Loucy (cell line): ENCODE measurements at regions not wholly inside any gene's neighbourhood (a gene's known extent, or its start where the extent isn't known, plus 50 kb on each side); places are given as distances from the start of the nearest gene placed in this dataset.
"Not testable (repeated sequence)": the region's sequence is repeated elsewhere in the genome, so short reads cannot be mapped to it uniquely, and the experiment has no call there.

Experiments used
- H2AFZ ChIP-seq: fragments of 200-600 bp; sonication (generic); 2 replicates; pipeline ENCODE4 v1.6.0; 2016; ENCODE audit warnings: antibody characterized with exemption, mild to moderate bottlenecking, low read length, moderate library complexity
- H3F3A ChIP-seq: fragments of 200-600 bp; 2 replicates; pipeline ENCODE4 v1.6.0; 2016; ENCODE audit warnings: antibody characterized with exemption, low read depth, mild to moderate bottlenecking
- H3K27me3 ChIP-seq: fragments of 200-600 bp; sonication (generic); 2 replicates; pipeline ENCODE4 v1.6.1; 2014; ENCODE audit warnings: low read length, mild to moderate bottlenecking; ENCODE audit not compliant: insufficient read depth, poor library complexity, severe bottlenecking
- H3K36me3 ChIP-seq: fragments of 200-600 bp; sonication (generic); 2 replicates; pipeline ENCODE4 v1.6.1; 2016; ENCODE audit warnings: low read length; ENCODE audit not compliant: insufficient read depth
- H3K4me1 ChIP-seq: fragments of 200-600 bp; sonication (generic); 2 replicates; pipeline ENCODE4 v1.5.1; 2014; ENCODE audit warnings: low read length, mild to moderate bottlenecking; ENCODE audit not compliant: insufficient read depth, poor library complexity, severe bottlenecking
- H3K4me2 ChIP-seq: fragments of 200-600 bp; sonication (generic); 2 replicates; pipeline ENCODE4 v1.6.0; 2014; ENCODE audit warnings: antibody characterized with exemption, low read length, low read depth, mild to moderate bottlenecking; ENCODE audit not compliant: poor library complexity, severe bottlenecking
- H3K4me3 ChIP-seq: fragments of 200-600 bp; sonication (generic); 2 replicates; pipeline ENCODE4 v1.5.1; 2014; ENCODE audit warnings: low read length, mild to moderate bottlenecking, mixed read lengths; ENCODE audit not compliant: poor library complexity, severe bottlenecking
- H3K79me2 ChIP-seq: fragments of 200-600 bp; sonication (generic); 2 replicates; pipeline ENCODE4 v1.6.1; 2014; ENCODE audit warnings: low read length; ENCODE audit not compliant: insufficient read depth
- H3K9ac ChIP-seq: fragments of 200-600 bp; sonication (generic); 2 replicates; pipeline ENCODE4 v1.6.0; 2014; ENCODE audit warnings: mild to moderate bottlenecking, low read depth, low read length, moderate library complexity; ENCODE audit not compliant: poor library complexity, severe bottlenecking
- H3K9me2 ChIP-seq: fragments of 200-600 bp; sonication (generic); replicated peaks from 2 replicates; pipeline ENCODE4 v1.6.1; 2016; ENCODE audit warnings: low read depth, low read length, mixed read lengths
- H3K9me3 ChIP-seq: fragments of 200-600 bp; sonication (generic); 2 replicates; pipeline ENCODE4 v1.6.1; 2014; ENCODE audit warnings: mild to moderate bottlenecking, antibody characterized with exemption, low read length, low read depth; ENCODE audit not compliant: insufficient read depth
- H4K20me1 ChIP-seq: fragments of 200-600 bp; sonication (generic); 2 replicates; pipeline ENCODE4 v1.6.0; 2014; ENCODE audit warnings: antibody characterized with exemption, low read length, mild to moderate bottlenecking; ENCODE audit not compliant: insufficient read depth, poor library complexity, severe bottlenecking
- CTCF ChIP-seq: fragments of 200-600 bp; sonication (generic); conservative IDR thresholded peaks from 2 replicates; pipeline ENCODE4 v1.5.1; 2014; ENCODE audit warnings: mild to moderate bottlenecking, antibody characterized with exemption, low read length
- EZH2phosphoT487 ChIP-seq: fragments of 200-600 bp; IDR thresholded peaks from 2 replicates; pipeline ENCODE4 v1.6.1; 2018; ENCODE audit warnings: antibody characterized with exemption, mild to moderate bottlenecking, moderate library complexity, borderline replicate concordance

- H3K36me3 ChIP-seq, result no peaks in the 10 kb centered on the region
- H2AFZ ChIP-seq, result peak overlapping the region; percentile 40
- H3K9me3 ChIP-seq, result peaks cover 14% of the 10 kb centered on the region; the same call in 1 of the 2 replicates
- H3K4me1 ChIP-seq, result peaks cover 50% of the 10 kb centered on the region
- no peaks in the 10 kb centered on the region for H4K20me1 ChIP-seq
- H3F3A ChIP-seq, result peaks cover 13% of the 10 kb centered on the region
- TF ChIP-seq EZH2phosphoT487 (no peak), CTCF (no peak)
- no peaks in the 10 kb centered on the region for H3K27me3 ChIP-seq
- H3K4me3 ChIP-seq, result peak overlapping the region; percentile 61
- H3K9ac ChIP-seq, result peak overlapping the region; percentile 58
- peak overlapping the region; percentile 77 for H3K4me2 ChIP-seq
- no peaks in the 10 kb centered on the region for H3K79me2 ChIP-seq
- no peaks in the 10 kb centered on the region for H3K9me2 ChIP-seq
These were observed 269.8 kb downstream of the SV2B start for GRCh38 chr15:91369823-91370222.

GRCh38 chr15:91371345-91371744 lies 271.3 kb downstream of the SV2B start:
- not testable (repeated sequence) for H3K9ac ChIP-seq, H3K9me2 ChIP-seq, H3K27me3 ChIP-seq, H3K79me2 ChIP-seq, H2AFZ ChIP-seq, H4K20me1 ChIP-seq, H3K36me3 ChIP-seq, H3F3A ChIP-seq, H3K9me3 ChIP-seq, H3K4me3 ChIP-seq
- peak overlapping the region; percentile 77 for H3K4me2 ChIP-seq
- H3K4me1 ChIP-seq, result peaks cover 40% of the 10 kb centered on the region

GRCh38 chr15:91374336-91374735 lies 274.3 kb downstream of the SV2B start:
- Histone ChIP-seq H3K9me3 (peaks cover 5% of the 10 kb centered on the region; the same call in 1 of the 2 replicates), H3K9me2 (no peaks in the 10 kb centered on the region), H3K4me3 (no peak overlapping the region), H3K4me2 (no peak overlapping the region), H3K79me2 (no peaks in the 10 kb centered on the region), H2AFZ (no peak overlapping the region), H4K20me1 (no peaks in the 10 kb centered on the region), H3K9ac (no peak overlapping the region), H3K27me3 (no peaks in the 10 kb centered on the region), H3F3A (peaks cover 8% of the 10 kb centered on the region), H3K36me3 (no peaks in the 10 kb centered on the region), H3K4me1 (peaks cover 16% of the 10 kb centered on the region)
- TF ChIP-seq EZH2phosphoT487 (no peak), CTCF (no peak)

GRCh38 chr15:91376038-91376437 lies 276.0 kb downstream of the SV2B start:
- no peak overlapping the region for H3K4me3 ChIP-seq
- peaks cover 5% of the 10 kb centered on the region; the same call in 1 of the 2 replicates for H3K9me3 ChIP-seq
- H3K36me3 ChIP-seq, result no peaks in the 10 kb centered on the region
- H3F3A ChIP-seq, result no peaks in the 10 kb centered on the region
- H4K20me1 ChIP-seq, result no peaks in the 10 kb centered on the region
- no peak overlapping the region for H3K9ac ChIP-seq
- no peaks in the 10 kb centered on the region for H3K27me3 ChIP-seq
- no peaks in the 10 kb centered on the region for H3K79me2 ChIP-seq
- no peaks in the 10 kb centered on the region for H3K9me2 ChIP-seq
- no peaks in the 10 kb centered on the region for H3K4me1 ChIP-seq
- H3K4me2 ChIP-seq, result no peak overlapping the region
- H2AFZ ChIP-seq, result no peak overlapping the region
- TF ChIP-seq CTCF (no peak), EZH2phosphoT487 (no peak)
